Thyroid gland (tissue), 4 donors: ENCODE measurements at regions not wholly inside any gene's neighbourhood (a gene's known extent, or its start where the extent isn't known, plus 50 kb on each side); places are given as distances from the start of the nearest gene placed in this dataset.

ENCODE experiments used
- DNase-seq, 2 donors: peaks; one replicate each; pipeline ENCODE4 v3.0.0-alpha.2; 2019
- H3K27ac ChIP-seq, 3 donors: fragments of 200-600 bp; sonication (generic); 1 replicate in 2 of 3; 2 replicates in 1 of 3; pipeline ENCODE4 v1.5.1; 2016 to 2019; ENCODE audit warnings: mild to moderate bottlenecking in 1 of 3, moderate library complexity in 1 of 3
- H3K27me3 ChIP-seq: fragments of 200-600 bp; sonication (generic); one replicate; pipeline ENCODE4 v1.5.1; 2019
- H3K36me3 ChIP-seq, 2 donors: fragments of 200-600 bp; sonication (generic); one replicate each; pipeline ENCODE4 v1.5.1; 2016 to 2019
- H3K4me1 ChIP-seq, 2 donors: fragments of 200-600 bp; sonication (generic); one replicate each; pipeline ENCODE4 v1.5.1; 2017 to 2019
- H3K4me3 ChIP-seq, 3 donors: fragments of 200-600 bp; sonication (generic); replicated peaks in 1 of 3; 1 replicate in 2 of 3; 2 replicates in 1 of 3; pipeline ENCODE4 v1.5.1; 2016; ENCODE audit warnings: mild to moderate bottlenecking in 1 of 3
- H3K9me3 ChIP-seq: fragments of 200-600 bp; sonication (generic); one replicate; pipeline ENCODE4 v1.5.1; 2017
- POLR2A ChIP-seq, 2 donors: fragments of 450-650 bp; IDR thresholded peaks; one replicate each; pipeline ENCODE4 v1.6.1; 2017; ENCODE audit warnings: antibody characterized with exemption in 2 of 2, mild to moderate bottlenecking in 2 of 2, moderate library complexity in 1 of 2
- WGBS, 2 donors: methylation state at CpG; one replicate each; pipeline ENCODE4 v1.1.5; 2017; 5-methylcytosine and 5-hydroxymethylcytosine counted together
- intact Hi-C: fragments of 100-400 bp; cut with DNase I; formaldehyde crosslinking; loops from one replicate; pipeline ENCODE4 v1.15.1; 2023
- TF ChIP-seq, protein P1 (sequence below), 6 experiments: fragments of 200-600 bp in 3 of 6; fragments of 450-650 bp in 3 of 6; sonication (generic) in 3 of 6; IDR thresholded peaks; one replicate each; pipeline ENCODE4 v1.5.1; 2016 to 2019; ENCODE audit warnings: antibody characterized with exemption in 6 of 6, mild to moderate bottlenecking in 2 of 6, inconsistent platforms in 1 of 6, moderate library complexity in 1 of 6

DNA sequence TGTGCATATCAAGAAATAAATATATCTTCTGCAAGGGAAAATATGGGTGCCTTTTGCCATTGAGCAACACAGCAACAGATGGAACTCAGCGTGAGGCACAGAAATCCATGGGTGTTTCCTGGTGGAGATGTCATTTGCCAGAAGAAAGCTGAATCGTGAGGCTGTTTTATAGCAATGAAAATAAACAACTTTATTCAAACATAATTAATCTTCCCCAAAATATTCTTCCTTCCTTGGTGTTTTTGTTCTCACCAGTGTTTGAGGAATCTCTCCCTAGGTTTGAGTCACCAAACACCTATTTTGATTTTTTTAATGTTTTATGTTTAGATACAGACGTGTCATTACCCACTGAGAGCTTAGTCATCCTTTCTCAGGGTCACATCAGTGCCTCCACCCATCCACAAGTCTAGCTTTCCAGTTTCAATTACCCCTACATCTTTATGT, 65.8 kb upstream of the PAPPA start:
- Histone ChIP-seq H3K27me3 (no peaks in the 10 kb centered on the region), H3K9me3 (no peaks in the 10 kb centered on the region), H3K27ac (peak overlapping the region; percentile 47 to 82 (median 62)), H3K4me1 (peaks cover 14 to 16% of the 10 kb centered on the region in 2 donors), H3K36me3 (no peaks in the 10 kb centered on the region), H3K4me3 (no peak overlapping the region)
- TF ChIP-seq, protein P1, sequence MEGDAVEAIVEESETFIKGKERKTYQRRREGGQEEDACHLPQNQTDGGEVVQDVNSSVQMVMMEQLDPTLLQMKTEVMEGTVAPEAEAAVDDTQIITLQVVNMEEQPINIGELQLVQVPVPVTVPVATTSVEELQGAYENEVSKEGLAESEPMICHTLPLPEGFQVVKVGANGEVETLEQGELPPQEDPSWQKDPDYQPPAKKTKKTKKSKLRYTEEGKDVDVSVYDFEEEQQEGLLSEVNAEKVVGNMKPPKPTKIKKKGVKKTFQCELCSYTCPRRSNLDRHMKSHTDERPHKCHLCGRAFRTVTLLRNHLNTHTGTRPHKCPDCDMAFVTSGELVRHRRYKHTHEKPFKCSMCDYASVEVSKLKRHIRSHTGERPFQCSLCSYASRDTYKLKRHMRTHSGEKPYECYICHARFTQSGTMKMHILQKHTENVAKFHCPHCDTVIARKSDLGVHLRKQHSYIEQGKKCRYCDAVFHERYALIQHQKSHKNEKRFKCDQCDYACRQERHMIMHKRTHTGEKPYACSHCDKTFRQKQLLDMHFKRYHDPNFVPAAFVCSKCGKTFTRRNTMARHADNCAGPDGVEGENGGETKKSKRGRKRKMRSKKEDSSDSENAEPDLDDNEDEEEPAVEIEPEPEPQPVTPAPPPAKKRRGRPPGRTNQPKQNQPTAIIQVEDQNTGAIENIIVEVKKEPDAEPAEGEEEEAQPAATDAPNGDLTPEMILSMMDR (IDR thresholded peaks at IDR 0.05): no peak
- no peak for TF ChIP-seq POLR2A (IDR thresholded peaks at IDR 0.05)
- intact Hi-C loops: no loop called here
- no peak for DNase-seq
- 66 to 70% methylated on average over 3 of the region's 3 CpGs for WGBS, 2 donors

DNA sequence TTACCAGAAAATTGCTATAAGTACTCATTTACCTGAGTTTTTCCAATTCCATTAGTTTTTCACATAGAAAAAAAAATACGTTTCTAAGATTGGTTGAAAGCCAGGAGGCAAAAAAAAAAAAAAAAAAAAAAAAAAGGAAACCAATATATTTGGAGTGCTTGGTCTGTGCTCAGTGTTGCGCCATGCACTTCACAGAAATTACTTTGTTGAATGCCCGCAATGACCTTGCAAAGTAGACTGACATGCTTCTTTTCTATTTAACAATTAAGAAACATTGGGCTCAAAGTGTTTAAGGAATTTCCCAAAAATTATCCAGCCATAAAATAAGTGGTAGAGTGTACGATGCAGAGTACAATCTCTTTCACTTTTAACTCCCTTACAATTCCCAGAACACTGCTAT, 65.2 kb upstream of the PAPPA start:
- no peaks in the 10 kb centered on the region for H3K27me3 ChIP-seq
- H3K4me3 ChIP-seq: no peak overlapping the region
- intact Hi-C loops: no loop called here
- H3K4me1 ChIP-seq: peaks cover 14 to 16% of the 10 kb centered on the region in 2 donors
- WGBS, 2 donors: 22 to 29% methylated on average over 4 of the region's 4 CpGs
- peak overlapping the region; percentile 47 to 82 (median 74) for H3K27ac ChIP-seq
- peak; percentile 49 to 64 for DNase-seq
- no peak for TF ChIP-seq POLR2A (IDR thresholded peaks at IDR 0.05)
- TF ChIP-seq, protein P1 (IDR thresholded peaks at IDR 0.05): no peak
- no peaks in the 10 kb centered on the region for H3K9me3 ChIP-seq
- no peaks in the 10 kb centered on the region for H3K36me3 ChIP-seq

DNA sequence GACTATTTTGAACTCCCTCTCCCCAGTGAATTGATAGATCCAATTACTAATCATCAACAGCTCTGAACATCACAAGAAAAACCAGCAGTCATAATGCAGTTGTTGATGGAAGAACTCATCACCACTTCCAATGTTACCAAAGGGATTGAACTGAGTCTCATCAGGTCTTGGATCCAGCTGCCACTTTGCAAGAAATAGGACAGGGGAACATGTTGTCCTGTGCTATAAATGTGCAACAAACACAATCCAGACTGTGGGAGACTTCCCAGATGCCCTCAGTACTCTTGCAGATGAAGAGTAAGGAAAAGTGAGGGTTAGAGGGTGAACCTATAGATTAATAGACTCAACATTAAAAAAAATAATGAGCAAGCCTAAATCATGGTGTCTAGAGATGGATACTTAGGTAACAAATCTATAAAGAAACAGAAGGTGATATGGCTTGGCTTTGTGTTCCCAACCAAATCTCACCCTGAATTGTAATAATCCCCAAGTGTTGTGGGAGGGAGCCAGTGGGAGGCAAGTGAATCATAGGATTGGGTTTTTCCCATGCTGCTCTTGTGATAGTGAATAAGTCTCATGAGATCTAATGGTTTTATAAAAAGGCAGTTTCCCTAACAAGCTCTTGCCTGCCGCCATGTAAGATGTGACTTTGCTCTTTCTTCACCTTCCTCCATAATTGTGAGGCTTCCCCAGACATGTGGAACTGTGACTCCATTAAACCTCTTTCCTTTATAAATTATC, 63.4 kb upstream of the PAPPA start:
- no peak overlapping the region for H3K4me3 ChIP-seq
- H3K4me1 ChIP-seq: peaks cover 14 to 16% of the 10 kb centered on the region in 2 donors
- 89 to 95% methylated on average over 1 of the region's 1 CpG for WGBS, 2 donors
- no peak overlapping the region for H3K27ac ChIP-seq
- H3K36me3 ChIP-seq: no peaks in the 10 kb centered on the region
- DNase-seq: no peak
- intact Hi-C loops: no loop called here
- TF ChIP-seq, protein P1 (IDR thresholded peaks at IDR 0.05): no peak
- no peak for TF ChIP-seq POLR2A (IDR thresholded peaks at IDR 0.05)
- H3K9me3 ChIP-seq: no peaks in the 10 kb centered on the region
- no peaks in the 10 kb centered on the region for H3K27me3 ChIP-seq

DNA sequence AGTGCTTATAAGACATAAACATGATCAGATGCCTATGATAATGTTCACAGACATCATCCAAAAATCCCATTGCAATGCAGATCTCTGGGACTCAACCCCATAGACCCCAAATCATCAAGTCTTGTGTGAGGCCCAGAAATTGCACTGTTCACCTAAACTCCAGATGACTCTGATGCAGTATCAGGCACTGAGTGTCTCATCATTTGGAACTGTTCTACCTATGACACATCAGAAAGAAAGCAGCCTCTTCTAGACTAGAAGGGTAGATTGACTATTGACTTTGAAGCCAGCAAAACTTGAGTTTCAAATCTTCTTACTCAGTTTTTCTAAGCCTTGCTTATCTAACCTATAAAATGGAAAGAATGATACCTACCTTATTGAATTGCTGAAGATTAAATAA, 58.7 kb upstream of the PAPPA start:
- TF ChIP-seq POLR2A (IDR thresholded peaks at IDR 0.05): no peak
- TF ChIP-seq, protein P1 (IDR thresholded peaks at IDR 0.05): no peak
- Histone ChIP-seq H3K9me3 (no peaks in the 10 kb centered on the region), H3K36me3 (no peaks in the 10 kb centered on the region), H3K4me1 (no peaks in the 10 kb centered on the region), H3K27ac (no peak overlapping the region), H3K4me3 (no peak overlapping the region), H3K27me3 (no peaks in the 10 kb centered on the region)
- DNase-seq: no peak
- intact Hi-C loops: no loop called here

DNA sequence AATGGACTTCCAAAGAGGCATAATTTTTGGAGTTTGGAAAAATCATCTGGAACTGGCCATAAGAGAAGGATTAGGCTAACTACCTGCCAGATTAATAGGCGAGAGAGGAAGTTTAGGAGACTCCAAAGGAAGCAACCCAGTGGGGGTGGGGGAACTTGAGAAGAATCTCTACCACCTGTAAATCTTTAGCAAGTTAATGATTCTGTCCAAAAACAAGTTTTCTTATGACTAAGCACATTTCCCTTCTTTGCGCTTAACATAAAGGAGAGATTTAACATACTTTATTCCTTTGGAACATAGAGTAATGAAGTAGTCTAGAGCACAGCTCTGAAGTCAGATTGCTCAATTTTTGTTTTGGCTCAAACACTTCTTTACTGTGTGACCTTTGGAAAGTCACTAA, 58.2 kb upstream of the PAPPA start:
- TF ChIP-seq, protein P1 (IDR thresholded peaks at IDR 0.05): no peak
- TF ChIP-seq POLR2A (IDR thresholded peaks at IDR 0.05): no peak
- H3K4me1 ChIP-seq: no peaks in the 10 kb centered on the region
- H3K27me3 ChIP-seq: no peaks in the 10 kb centered on the region
- no peaks in the 10 kb centered on the region for H3K9me3 ChIP-seq
- DNase-seq: no peak
- no peaks in the 10 kb centered on the region for H3K36me3 ChIP-seq
- H3K4me3 ChIP-seq: no peak overlapping the region
- no peak overlapping the region for H3K27ac ChIP-seq
- WGBS, 2 donors: 66 to 88% methylated on average over 2 of the region's 2 CpGs
- intact Hi-C loops: no loop called here
